Suprapubic skin (tissue), 4 donors: ENCODE measurements at regions not wholly inside any gene's neighbourhood (a gene's known extent, or its start where the extent isn't known, plus 50 kb on each side); places are given as distances from the start of the nearest gene placed in this dataset.

Experiments used
- DNase-seq, 2 donors: peaks; one replicate each; pipeline ENCODE4 v3.0.0-alpha.2; 2019; ENCODE audit warnings: low spot score in 2 of 2
- H3K27ac ChIP-seq: fragments of 200-600 bp; sonication (generic); one replicate; pipeline ENCODE4 v1.5.1; 2019
- H3K27me3 ChIP-seq: fragments of 200-600 bp; sonication (generic); one replicate; pipeline ENCODE4 v1.5.1; 2019
- H3K36me3 ChIP-seq: fragments of 200-600 bp; sonication (generic); one replicate; pipeline ENCODE4 v1.5.1; 2019
- H3K4me1 ChIP-seq: fragments of 200-600 bp; sonication (generic); one replicate; pipeline ENCODE4 v1.5.1; 2019
- H3K4me3 ChIP-seq: fragments of 200-600 bp; sonication (generic); one replicate; pipeline ENCODE4 v1.5.1; 2019; ENCODE audit warnings: mild to moderate bottlenecking
- H3K9me3 ChIP-seq: fragments of 200-600 bp; sonication (generic); one replicate; pipeline ENCODE4 v1.5.1; 2019
- CTCF ChIP-seq, 2 donors: fragments of 200-600 bp in 1 of 2; fragments of 450-650 bp in 1 of 2; sonication (generic) in 1 of 2; IDR thresholded peaks; one replicate each; pipeline ENCODE4 v1.5.1; 2016 to 2019; ENCODE audit warnings: antibody characterized with exemption in 2 of 2, mild to moderate bottlenecking in 1 of 2, moderate library complexity in 1 of 2
- EP300 ChIP-seq: sonication (generic); formaldehyde crosslinking; IDR thresholded peaks from one replicate; pipeline ENCODE4 v1.6.1; 2017; ENCODE audit warnings: antibody characterized with exemption
- POLR2A ChIP-seq, 2 donors: fragments of 450-650 bp; IDR thresholded peaks; one replicate each; pipeline ENCODE4 v1.6.1; 2017; ENCODE audit warnings: antibody characterized with exemption in 2 of 2, mild to moderate bottlenecking in 2 of 2, moderate library complexity in 2 of 2
- POLR2AphosphoS5 ChIP-seq, 3 donors: sonication (generic); formaldehyde crosslinking; IDR thresholded peaks; one replicate each; pipeline ENCODE4 v1.6.1; 2017; ENCODE audit warnings: antibody characterized with exemption in 3 of 3
- WGBS: methylation state at CpG from one replicate; pipeline ENCODE4 v1.1.5; 2018; 5-methylcytosine and 5-hydroxymethylcytosine counted together

GRCh38 chr17:14407541-14407940 lies 106.7 kb downstream of the HS3ST3B1 start:
- no peaks in the 10 kb centered on the region for H3K4me1 ChIP-seq
- no peaks in the 10 kb centered on the region for H3K36me3 ChIP-seq
- no peaks in the 10 kb centered on the region for H3K9me3 ChIP-seq
- no peak overlapping the region for H3K4me3 ChIP-seq
- H3K27me3 ChIP-seq, result no peaks in the 10 kb centered on the region
- 77% methylated on average over 2 of the region's 2 CpGs for WGBS
- DNase-seq, result no peak
- TF ChIP-seq POLR2AphosphoS5 (IDR thresholded peaks at IDR 0.05) (no peak), EP300 (no peak), CTCF (IDR thresholded peaks at IDR 0.05) (no peak), POLR2A (IDR thresholded peaks at IDR 0.05) (no peak)
- H3K27ac ChIP-seq, result no peak overlapping the region

GRCh38 chr17:14405189-14405588 lies 104.3 kb downstream of the HS3ST3B1 start:
- DNase-seq, result no peak
- Histone ChIP-seq H3K4me3 (no peak overlapping the region), H3K9me3 (no peaks in the 10 kb centered on the region), H3K27ac (no peak overlapping the region), H3K36me3 (no peaks in the 10 kb centered on the region), H3K4me1 (no peaks in the 10 kb centered on the region), H3K27me3 (no peaks in the 10 kb centered on the region)
- WGBS, result 87% methylated on average over 4 of the region's 4 CpGs
- TF ChIP-seq EP300 (no peak), POLR2AphosphoS5 (IDR thresholded peaks at IDR 0.05) (no peak), POLR2A (IDR thresholded peaks at IDR 0.05) (no peak), CTCF (IDR thresholded peaks at IDR 0.05) (no peak)
